H9 (cell line): ENCODE measurements at regions not wholly inside any gene's neighbourhood (a gene's known extent, or its start where the extent isn't known, plus 50 kb on each side); places are given as distances from the start of the nearest gene placed in this dataset.
A peak's percentile ranks its signal among the peaks of the same experiment; 100 is the strongest.

Experiments
- DNase-seq: peaks from one replicate; pipeline ENCODE4 v3.0.0-alpha.2; 2017
- H2AFZ ChIP-seq: one replicate; pipeline ENCODE4 v1.6.1; 2013; ENCODE audit warnings: mild to moderate bottlenecking, low read length, control low read depth, moderate library complexity
- H2AK5ac ChIP-seq: 2 replicates; pipeline ENCODE4 v1.6.1; 2013; ENCODE audit warnings: low read length, control low read depth, mixed read lengths; ENCODE audit not compliant: insufficient read length
- H2BK120ac ChIP-seq: one replicate; pipeline ENCODE4 v1.6.1; 2013; ENCODE audit warnings: low read depth, mild to moderate bottlenecking, low read length, control low read depth, inconsistent platforms; ENCODE audit not compliant: poor library complexity, severe bottlenecking
- H2BK12ac ChIP-seq: 2 replicates; pipeline ENCODE4 v1.6.1; 2013; ENCODE audit warnings: low read length, control low read depth, mixed read lengths, low read depth; ENCODE audit not compliant: insufficient read length
- H2BK15ac ChIP-seq: 2 replicates; pipeline ENCODE4 v1.6.1; 2013; ENCODE audit warnings: low read depth, low read length, control low read depth
- H2BK20ac ChIP-seq: one replicate; pipeline ENCODE4 v1.6.1; 2013; ENCODE audit warnings: low read depth, mild to moderate bottlenecking, low read length, control low read depth, inconsistent platforms; ENCODE audit not compliant: poor library complexity, severe bottlenecking
- H2BK5ac ChIP-seq: 2 replicates; pipeline ENCODE4 v1.6.1; 2013; ENCODE audit warnings: low read length, control low read depth, mixed read lengths; ENCODE audit not compliant: insufficient read length
- H3K14ac ChIP-seq: 2 replicates; pipeline ENCODE4 v1.6.1; 2013; ENCODE audit warnings: low read length, control low read depth; ENCODE audit not compliant: insufficient read depth
- H3K18ac ChIP-seq: 2 replicates; pipeline ENCODE4 v1.6.1; 2013; ENCODE audit warnings: low read depth, mild to moderate bottlenecking, mixed read lengths, low read length, control low read depth; ENCODE audit not compliant: insufficient read length
- H3K23ac ChIP-seq: 2 replicates; pipeline ENCODE4 v1.6.1; 2013; ENCODE audit warnings: low read length, control low read depth, mixed read lengths, low read depth; ENCODE audit not compliant: insufficient read length
- H3K23me2 ChIP-seq: 2 replicates; pipeline ENCODE4 v1.6.1; 2013; ENCODE audit warnings: low read depth, mild to moderate bottlenecking, mixed read lengths, low read length, control low read depth; ENCODE audit not compliant: insufficient read length, poor library complexity, severe bottlenecking
- H3K27ac ChIP-seq: 2 replicates; pipeline ENCODE4 v1.5.1; 2013; ENCODE audit warnings: low read length, control low read depth, mixed read lengths, low read depth; ENCODE audit not compliant: insufficient read length
- H3K27me3 ChIP-seq: 2 replicates; pipeline ENCODE4 v1.6.1; 2013; ENCODE audit warnings: low read length, control low read depth, inconsistent platforms; ENCODE audit not compliant: insufficient read depth
- H3K4ac ChIP-seq: 2 replicates; pipeline ENCODE4 v1.6.1; 2013; ENCODE audit warnings: low read depth, mild to moderate bottlenecking, control low read depth, inconsistent platforms, low read length, moderate library complexity
- H3K4me1 ChIP-seq: 2 replicates; pipeline ENCODE4 v1.6.1; 2013; ENCODE audit warnings: low read length, control low read depth, inconsistent platforms; ENCODE audit not compliant: insufficient read depth
- H3K4me2 ChIP-seq: 2 replicates; pipeline ENCODE4 v1.6.1; 2013; ENCODE audit warnings: low read length, control low read depth, mixed read lengths; ENCODE audit not compliant: insufficient read length, insufficient read depth
- H3K56ac ChIP-seq: 2 replicates; pipeline ENCODE4 v1.6.1; 2013; ENCODE audit warnings: low read depth, mild to moderate bottlenecking, mixed read lengths, low read length, control low read depth; ENCODE audit not compliant: insufficient read length
- H3K79me1 ChIP-seq: 2 replicates; pipeline ENCODE4 v1.6.1; 2013; ENCODE audit warnings: low read depth, mild to moderate bottlenecking, moderate library complexity, low read length, control low read depth, inconsistent platforms; ENCODE audit not compliant: insufficient read depth, poor library complexity, severe bottlenecking
- H3K79me2 ChIP-seq: 2 replicates; pipeline ENCODE4 v1.6.1; 2013; ENCODE audit warnings: low read length, control low read depth, inconsistent platforms; ENCODE audit not compliant: insufficient read depth
- H3K9ac ChIP-seq: 2 replicates; pipeline ENCODE4 v1.6.1; 2013; ENCODE audit warnings: low read length, control low read depth, mixed read lengths; ENCODE audit not compliant: insufficient read length; ENCODE audit errors: extremely low read depth
- H3K9me3 ChIP-seq: one replicate; pipeline ENCODE4 v1.6.1; 2013; ENCODE audit warnings: low read depth, low read length, inconsistent platforms; ENCODE audit not compliant: control insufficient read depth
- H3T11ph ChIP-seq: one replicate; pipeline ENCODE4 v1.6.1; 2013; ENCODE audit warnings: mild to moderate bottlenecking, low read length, control low read depth, inconsistent platforms
- H4K20me1 ChIP-seq: one replicate; pipeline ENCODE4 v1.6.1; 2013; ENCODE audit not compliant: control insufficient read depth, insufficient read length, insufficient read depth
- H4K5ac ChIP-seq: 2 replicates; pipeline ENCODE4 v1.6.1; 2013; ENCODE audit warnings: low read depth, mild to moderate bottlenecking, mixed read lengths, low read length, control low read depth; ENCODE audit not compliant: insufficient read length
- H4K8ac ChIP-seq: replicated peaks from 2 replicates; pipeline ENCODE4 v1.6.1; 2013; ENCODE audit warnings: low read length, control low read depth, mixed read lengths, low read depth; ENCODE audit not compliant: insufficient read length
- H4K91ac ChIP-seq: 2 replicates; pipeline ENCODE4 v1.6.1; 2013; ENCODE audit warnings: low read depth, mild to moderate bottlenecking, moderate library complexity, mixed read lengths, low read length, control low read depth; ENCODE audit not compliant: insufficient read length
- H3K27ac Mint-ChIP-seq, 3 experiments: 2 replicates in 2 of 3; 3 replicates in 1 of 3; pipeline ENCODE4 v1.8.0; 2020 to 2021; ENCODE audit warnings: mixed read lengths in 3 of 3, mild to moderate bottlenecking in 1 of 3, moderate library complexity in 1 of 3
- H3K27me3 Mint-ChIP-seq: 2 replicates; pipeline ENCODE4 v1.8.0; 2021; ENCODE audit warnings: low read depth, mild to moderate bottlenecking, moderate library complexity, mixed read lengths
- H3K36me3 Mint-ChIP-seq, 3 experiments: 2 replicates in 2 of 3; 3 replicates in 1 of 3; pipeline ENCODE4 v1.8.0; 2020 to 2021; ENCODE audit warnings: low read depth in 3 of 3, mixed read lengths in 3 of 3; ENCODE audit not compliant: insufficient read depth in 1 of 3
- H3K4me1 Mint-ChIP-seq, 2 experiments: 2 replicates each; pipeline ENCODE4 v1.8.0; 2020; ENCODE audit warnings: mixed read lengths in 2 of 2
- H3K4me3 Mint-ChIP-seq, 2 experiments: 2 replicates in 1 of 2; 3 replicates in 1 of 2; pipeline ENCODE4 v1.8.0; 2020 to 2021; ENCODE audit warnings: mild to moderate bottlenecking in 2 of 2, mixed read lengths in 2 of 2, moderate library complexity in 1 of 2
- H3K9me3 Mint-ChIP-seq, 2 experiments: 2 replicates in 1 of 2; 3 replicates in 1 of 2; pipeline ENCODE4 v1.8.0; 2020; ENCODE audit warnings: mild to moderate bottlenecking in 2 of 2, mixed read lengths in 2 of 2, moderate library complexity in 1 of 2
- TF ChIP-seq, protein P1 (sequence below): fragments of 200-600 bp; sonication (generic); conservative IDR thresholded peaks from 3 replicates; pipeline ENCODE4 v1.8.0; 2021; ENCODE audit warnings: antibody characterized with exemption, mild to moderate bottlenecking

- H4K91ac ChIP-seq: no peak overlapping the region
- no peak overlapping the region for H3K9ac ChIP-seq
- DNase-seq: no peak
- H4K5ac ChIP-seq: no peak overlapping the region
- no peak overlapping the region for H2BK120ac ChIP-seq
- no peak overlapping the region for H2AK5ac ChIP-seq
- no peaks in the 10 kb centered on the region for H4K20me1 ChIP-seq
- no peak overlapping the region for H3K18ac ChIP-seq
- no peak overlapping the region for H3K14ac ChIP-seq
- Mint-ChIP-seq H3K9me3 (no peaks in the 10 kb centered on the region; a peak in 2 of 5 replicates), H3K27ac (peak overlapping the region in 1 of 3 experiments; percentile 53; a peak in 1 of 7 replicates), H3K36me3 (no peaks in the 10 kb centered on the region), H3K4me1 (peaks cover 5 to 8% of the 10 kb centered on the region in 2 experiments), H3K27me3 (no peaks in the 10 kb centered on the region), H3K4me3 (no peak overlapping the region)
- H3K27me3 ChIP-seq: no peaks in the 10 kb centered on the region
- H3K79me1 ChIP-seq: no peaks in the 10 kb centered on the region
- H2BK20ac ChIP-seq: no peak overlapping the region
- TF ChIP-seq, protein P1, sequence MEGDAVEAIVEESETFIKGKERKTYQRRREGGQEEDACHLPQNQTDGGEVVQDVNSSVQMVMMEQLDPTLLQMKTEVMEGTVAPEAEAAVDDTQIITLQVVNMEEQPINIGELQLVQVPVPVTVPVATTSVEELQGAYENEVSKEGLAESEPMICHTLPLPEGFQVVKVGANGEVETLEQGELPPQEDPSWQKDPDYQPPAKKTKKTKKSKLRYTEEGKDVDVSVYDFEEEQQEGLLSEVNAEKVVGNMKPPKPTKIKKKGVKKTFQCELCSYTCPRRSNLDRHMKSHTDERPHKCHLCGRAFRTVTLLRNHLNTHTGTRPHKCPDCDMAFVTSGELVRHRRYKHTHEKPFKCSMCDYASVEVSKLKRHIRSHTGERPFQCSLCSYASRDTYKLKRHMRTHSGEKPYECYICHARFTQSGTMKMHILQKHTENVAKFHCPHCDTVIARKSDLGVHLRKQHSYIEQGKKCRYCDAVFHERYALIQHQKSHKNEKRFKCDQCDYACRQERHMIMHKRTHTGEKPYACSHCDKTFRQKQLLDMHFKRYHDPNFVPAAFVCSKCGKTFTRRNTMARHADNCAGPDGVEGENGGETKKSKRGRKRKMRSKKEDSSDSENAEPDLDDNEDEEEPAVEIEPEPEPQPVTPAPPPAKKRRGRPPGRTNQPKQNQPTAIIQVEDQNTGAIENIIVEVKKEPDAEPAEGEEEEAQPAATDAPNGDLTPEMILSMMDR: no peak
- H3K4me1 ChIP-seq: no peaks in the 10 kb centered on the region
- H3K4me2 ChIP-seq: no peak overlapping the region
- H2BK12ac ChIP-seq: no peak overlapping the region
- H3K23me2 ChIP-seq: no peaks in the 10 kb centered on the region
- H2AFZ ChIP-seq: no peak overlapping the region
- no peak overlapping the region for H3K23ac ChIP-seq
- no peak overlapping the region for H2BK15ac ChIP-seq
- no peak overlapping the region for H2BK5ac ChIP-seq
- no peak overlapping the region for H3K4ac ChIP-seq
- no peak overlapping the region for H3K56ac ChIP-seq
- H3K79me2 ChIP-seq: no peaks in the 10 kb centered on the region
- H3K9me3 ChIP-seq: no peaks in the 10 kb centered on the region
- H4K8ac ChIP-seq: no peak overlapping the region
- no peak overlapping the region for H3K27ac ChIP-seq
- H3T11ph ChIP-seq: no peak overlapping the region
Measured at GRCh38 chr4:10787365-10787764, 102.8 kb upstream of the CLNK start.
